Left lung (tissue), 4 donors: ENCODE measurements at regions not wholly inside any gene's neighbourhood (a gene's known extent, or its start where the extent isn't known, plus 50 kb on each side); places are given as distances from the start of the nearest gene placed in this dataset.
"Not testable (repeated sequence)": the region's sequence is repeated elsewhere in the genome, so short reads cannot be mapped to it uniquely, and the experiment has no call there.

Experiments
- ATAC-seq: fragments of 200-7000 bp; cut with Tn5 transposase; one replicate; pipeline ENCODE4 v1.9.1; 2020; ENCODE audit warnings: moderate library complexity
- DNase-seq, 4 donors: peaks; one replicate each; pipeline ENCODE4 v3.0.0-alpha.2; 2013 to 2020
- H3K27ac ChIP-seq, 2 donors: fragments of 200-600 bp; sonication (generic) in 1 of 2; one replicate each; pipeline versions ENCODE4 v1.5.0 to v1.8.0; 2020 to 2021
- H3K27me3 ChIP-seq, 2 donors: fragments of 200-600 bp; sonication (generic) in 1 of 2; one replicate each; pipeline versions ENCODE4 v1.5.0 to v1.8.0; 2020 to 2021
- H3K36me3 ChIP-seq, 2 donors: fragments of 200-600 bp; sonication (generic) in 1 of 2; one replicate each; pipeline versions ENCODE4 v1.5.0 to v1.8.0; 2020 to 2021
- H3K4me1 ChIP-seq, 2 donors: fragments of 200-600 bp; one replicate each; pipeline ENCODE4 v1.8.0; 2021
- H3K4me3 ChIP-seq, 2 donors: fragments of 200-600 bp; sonication (generic) in 1 of 2; one replicate each; pipeline versions ENCODE4 v1.5.0 to v1.8.0; 2020 to 2021; ENCODE audit warnings: mild to moderate bottlenecking in 1 of 2
- H3K9me3 ChIP-seq, 2 donors: fragments of 200-600 bp; sonication (generic) in 1 of 2; one replicate each; pipeline versions ENCODE4 v1.5.0 to v1.8.0; 2020 to 2021
- CTCF ChIP-seq, 2 donors: fragments of 200-600 bp; sonication (generic) in 1 of 2; IDR thresholded peaks; one replicate each; pipeline versions ENCODE4 v1.5.0 to v1.8.0; 2021; ENCODE audit warnings: antibody characterized with exemption in 2 of 2
- intact Hi-C, 2 donors: fragments of 100-400 bp; cut with DNase I; formaldehyde crosslinking; loops; one replicate each; pipeline versions ENCODE4 v1.11.2 to v1.14.2; 2022
- donor health status: DM: no; HTN: yes; CAD: no.
- donor health status: DM: no; HTN: no; CAD: no.

GRCh38 chr4:160117686-160118085, 1014.8 kb downstream of the RAPGEF2 start:
- DNase-seq (no peak), ATAC-seq (no peak)
- Histone ChIP-seq H3K27ac (no peak overlapping the region), H3K36me3 (no peaks in the 10 kb centered on the region), H3K27me3 (no peaks in the 10 kb centered on the region), H3K4me3 (no peak overlapping the region), H3K4me1 (no peaks in the 10 kb centered on the region), H3K9me3 (peaks cover 0 to 35% of the 10 kb centered on the region in 2 donors)
- TF ChIP-seq CTCF (IDR thresholded peaks at IDR 0.05), result no peak
- intact Hi-C loops, result no loop called here

DNA sequence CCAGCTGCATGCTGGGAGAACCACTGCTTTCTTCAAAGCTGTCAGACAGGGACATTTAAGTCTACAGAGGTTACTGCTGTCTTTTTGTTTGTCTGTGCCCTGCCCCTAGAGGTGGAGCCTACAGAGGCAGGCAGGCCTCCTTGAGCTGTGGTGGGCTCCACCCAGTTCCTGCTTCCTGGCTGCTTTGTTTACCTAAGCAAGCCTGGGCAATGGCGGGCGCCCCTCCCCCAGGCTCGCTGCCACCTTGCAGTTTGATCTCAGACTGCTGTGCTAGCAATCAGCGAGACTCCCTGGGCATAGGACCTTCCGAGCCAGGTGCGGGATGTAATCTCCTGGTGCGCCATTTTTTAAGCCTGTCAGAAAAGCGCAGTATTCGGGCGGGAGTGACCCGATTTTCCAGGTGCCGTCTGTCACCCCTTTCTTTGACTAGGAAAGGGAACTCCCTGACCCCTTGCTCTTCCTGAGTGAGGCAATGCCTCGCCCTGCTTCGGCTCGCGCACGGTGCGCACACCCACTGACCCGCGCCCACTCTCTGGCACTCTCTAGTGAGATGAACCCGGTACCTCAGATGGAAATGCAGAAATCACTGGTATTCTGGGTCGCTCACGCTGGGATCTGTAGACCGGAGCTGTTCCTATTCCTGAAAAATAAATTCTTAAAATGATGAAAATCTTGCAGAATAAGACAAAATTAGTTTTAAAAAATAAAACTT, 1022.9 kb downstream of the RAPGEF2 start:
- H3K4me1 ChIP-seq, H3K27me3 ChIP-seq, ATAC-seq, H3K27ac ChIP-seq, intact Hi-C loops, H3K4me3 ChIP-seq, H3K36me3 ChIP-seq, DNase-seq: not testable (repeated sequence)
- H3K9me3 ChIP-seq, result peaks cover 0 to 11% of the 10 kb centered on the region in 2 donors

- peaks cover 0 to 26% of the 10 kb centered on the region in 2 donors for H3K9me3 ChIP-seq
- intact Hi-C loops, result no loop called here
- no peak overlapping the region for H3K27ac ChIP-seq
- H3K4me3 ChIP-seq, result no peak overlapping the region
- no peaks in the 10 kb centered on the region for H3K4me1 ChIP-seq
- H3K36me3 ChIP-seq, result no peaks in the 10 kb centered on the region
- DNase-seq (no peak), ATAC-seq (no peak)
- no peak for TF ChIP-seq CTCF (IDR thresholded peaks at IDR 0.05)
- H3K27me3 ChIP-seq, result no peaks in the 10 kb centered on the region
Measured at GRCh38 chr4:160127211-160127610, 1024.3 kb downstream of the RAPGEF2 start.

- no peaks in the 10 kb centered on the region for H3K36me3 ChIP-seq
- peaks cover 0 to 44% of the 10 kb centered on the region in 2 donors for H3K9me3 ChIP-seq
- intact Hi-C loops, result no loop called here
- no peak for TF ChIP-seq CTCF (IDR thresholded peaks at IDR 0.05)
- no peaks in the 10 kb centered on the region for H3K27me3 ChIP-seq
- DNase-seq, result no peak
- ATAC-seq, result no peak
- H3K4me1 ChIP-seq, result no peaks in the 10 kb centered on the region
- no peak overlapping the region for H3K27ac ChIP-seq
- no peak overlapping the region for H3K4me3 ChIP-seq
Measured at GRCh38 chr4:160129439-160129838, 1026.6 kb downstream of the RAPGEF2 start.

GRCh38 chr4:160136021-160136420, 1033.1 kb downstream of the RAPGEF2 start:
- no peak for TF ChIP-seq CTCF (IDR thresholded peaks at IDR 0.05)
- no peak overlapping the region for H3K27ac ChIP-seq
- intact Hi-C loops, result no loop called here
- peaks cover 0 to 30% of the 10 kb centered on the region in 2 donors for H3K9me3 ChIP-seq
- no peaks in the 10 kb centered on the region for H3K4me1 ChIP-seq
- DNase-seq (no peak), ATAC-seq (no peak)
- no peaks in the 10 kb centered on the region for H3K27me3 ChIP-seq
- H3K36me3 ChIP-seq, result no peaks in the 10 kb centered on the region
- no peak overlapping the region for H3K4me3 ChIP-seq

DNA sequence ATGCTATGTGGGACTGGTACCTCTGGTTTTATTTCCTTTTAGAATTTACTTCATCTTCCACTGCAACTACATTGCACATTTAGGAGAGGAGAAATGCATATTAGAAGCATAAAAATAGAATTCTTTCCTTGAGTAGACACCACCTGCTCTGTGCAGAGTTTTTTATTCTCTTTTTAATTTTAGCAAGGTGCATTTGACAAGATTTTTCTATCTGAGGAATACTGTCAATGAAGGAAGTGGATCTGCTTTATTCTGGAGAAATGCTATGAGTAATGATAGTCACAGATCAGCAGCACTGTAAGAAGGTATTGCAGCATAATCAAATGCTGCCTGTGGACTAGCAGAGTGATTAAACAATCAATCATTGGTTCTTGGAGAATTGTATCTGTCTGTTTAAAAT, 1038.3 kb downstream of the RAPGEF2 start:
- Histone ChIP-seq H3K4me3 (no peak overlapping the region), H3K27ac (no peak overlapping the region), H3K9me3 (no peaks in the 10 kb centered on the region), H3K27me3 (no peaks in the 10 kb centered on the region), H3K36me3 (no peaks in the 10 kb centered on the region), H3K4me1 (no peaks in the 10 kb centered on the region)
- ATAC-seq (no peak), DNase-seq (no peak)
- TF ChIP-seq CTCF (IDR thresholded peaks at IDR 0.05), result no peak
- intact Hi-C loops, result no loop called here
